Keratinocyte (primary cell): ENCODE measurements at regions not wholly inside any gene's neighbourhood (a gene's known extent, or its start where the extent isn't known, plus 50 kb on each side); places are given as distances from the start of the nearest gene placed in this dataset.

Experiments used
- DNase-seq: peaks from one replicate; pipeline ENCODE4 v3.0.0-alpha.2; 2011; ENCODE audit warnings: low read depth, missing footprints, low spot score
- FAIRE-seq: peaks from 2 replicates; lab custom pipeline; 2011; peaks lifted over from hg19 to GRCh38; lab: Jason Lieb, UNC
- H2AFZ ChIP-seq: 2 replicates; pipeline ENCODE4 v1.6.0; 2012; ENCODE audit warnings: low read length, control low read depth, inconsistent platforms; ENCODE audit not compliant: control insufficient read depth
- H3K27ac ChIP-seq: 2 replicates; pipeline ENCODE4 v1.5.1; 2011; ENCODE audit warnings: low read length; ENCODE audit not compliant: control insufficient read depth, insufficient read depth
- H3K27me3 ChIP-seq: 3 replicates; pipeline ENCODE4 v1.6.0; 2011; ENCODE audit warnings: low read length; ENCODE audit not compliant: control insufficient read depth, insufficient read depth; ENCODE audit errors: extremely low read depth
- H3K36me3 ChIP-seq, 2 experiments: 2 replicates in 1 of 2; 3 replicates in 1 of 2; pipeline ENCODE4 v1.5.1; 2011; ENCODE audit warnings: low read length in 2 of 2, mild to moderate bottlenecking in 1 of 2; ENCODE audit not compliant: control insufficient read depth in 2 of 2, insufficient read depth in 2 of 2; ENCODE audit errors: extremely low read depth in 1 of 2
- H3K4me1 ChIP-seq: 3 replicates; pipeline ENCODE4 v1.5.1; 2011; ENCODE audit warnings: low read length; ENCODE audit not compliant: control insufficient read depth, insufficient read depth; ENCODE audit errors: extremely low read depth
- H3K4me2 ChIP-seq: 3 replicates; pipeline ENCODE4 v1.6.0; 2011; ENCODE audit warnings: low read depth, low read length; ENCODE audit not compliant: control insufficient read depth, insufficient read depth; ENCODE audit errors: extremely low read depth
- H3K4me3 ChIP-seq, 3 experiments: fragments of 200-600 bp in 1 of 3; sonication (generic) in 1 of 3; 2 replicates in 2 of 3; 3 replicates in 1 of 3; pipeline ENCODE4 v1.5.1; 2011 to 2016; ENCODE audit warnings: low read length in 3 of 3, mild to moderate bottlenecking in 3 of 3, control low read depth in 2 of 3, inconsistent platforms in 1 of 3, low read depth in 1 of 3, mixed read lengths in 1 of 3, mixed run types in 1 of 3, moderate library complexity in 1 of 3; ENCODE audit not compliant: control insufficient read depth in 2 of 3, insufficient read depth in 2 of 3; ENCODE audit errors: extremely low read depth in 1 of 3
- H3K79me2 ChIP-seq: 2 replicates; pipeline ENCODE4 v1.6.0; 2012; ENCODE audit warnings: low read length; ENCODE audit not compliant: control insufficient read depth, insufficient read depth
- H3K9ac ChIP-seq: 3 replicates; pipeline ENCODE4 v1.6.0; 2011; ENCODE audit warnings: low read length; ENCODE audit not compliant: control insufficient read depth, insufficient read depth; ENCODE audit errors: extremely low read depth
- H3K9me1 ChIP-seq: 3 replicates; pipeline ENCODE4 v1.6.0; 2011; ENCODE audit warnings: low read length; ENCODE audit not compliant: control insufficient read depth, insufficient read depth; ENCODE audit errors: extremely low read depth
- H3K9me3 ChIP-seq: 2 replicates; pipeline ENCODE4 v1.5.1; 2012; ENCODE audit warnings: low read depth, low read length; ENCODE audit not compliant: control insufficient read depth
- H4K20me1 ChIP-seq: 3 replicates; pipeline ENCODE4 v1.6.0; 2011; ENCODE audit warnings: low read length; ENCODE audit not compliant: control insufficient read depth, insufficient read depth; ENCODE audit errors: extremely low read depth
- EZH2 ChIP-seq: IDR thresholded peaks from one replicate; pipeline ENCODE4 v1.6.1; 2012; ENCODE audit warnings: inconsistent platforms, mild to moderate bottlenecking, low read length, moderate library complexity
- dilution Hi-C: fragments of 300-500 bp; cut with MboI; formaldehyde crosslinking; loops from one replicate; pipeline ENCODE4 v1.7.0; 2020; ENCODE audit warnings: low sequenced_read_pairs; ENCODE audit not compliant: extremely low pct_ligation_motif_present
- TF ChIP-seq, protein P1 (sequence below), 3 experiments: IDR thresholded peaks in 1 of 3; conservative IDR thresholded peaks in 1 of 3; optimal IDR thresholded peaks in 1 of 3; 2 replicates in 2 of 3; 3 replicates in 1 of 3; pipeline versions ENCODE3 to v1.5.1; 2011; ENCODE audit warnings: low read length in 3 of 3, mild to moderate bottlenecking in 3 of 3, moderate library complexity in 2 of 3, control low read depth in 1 of 3, inconsistent platforms in 1 of 3; ENCODE audit not compliant: insufficient read depth in 2 of 3; ENCODE audit errors: extremely low read depth in 1 of 3

DNA sequence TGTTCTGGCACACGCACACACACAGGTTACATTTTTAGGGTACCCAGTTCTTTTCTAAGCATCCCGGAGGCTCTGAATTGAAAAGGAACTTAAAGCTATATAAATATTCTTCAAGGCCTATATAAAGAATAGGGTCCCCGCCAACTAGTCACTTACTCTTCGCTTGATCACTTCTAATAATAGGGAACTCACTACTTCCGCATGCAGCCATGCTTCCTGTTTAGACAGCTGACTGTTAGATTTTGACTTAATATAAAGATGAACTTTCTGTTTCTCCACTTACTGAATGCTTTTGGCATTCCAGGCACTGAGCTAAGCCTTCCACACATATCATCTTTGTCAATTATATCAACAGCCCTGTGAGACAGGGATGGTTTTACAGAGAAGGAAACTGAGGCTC lies 259.6 kb downstream of the TSHZ3 start:
- Histone ChIP-seq H3K4me2 (no peak overlapping the region), H2AFZ (no peak overlapping the region), H4K20me1 (no peaks in the 10 kb centered on the region), H3K9me1 (no peaks in the 10 kb centered on the region), H3K79me2 (no peaks in the 10 kb centered on the region), H3K27ac (no peak overlapping the region), H3K9ac (no peak overlapping the region), H3K4me1 (no peaks in the 10 kb centered on the region), H3K4me3 (no peak overlapping the region), H3K27me3 (no peaks in the 10 kb centered on the region), H3K36me3 (no peaks in the 10 kb centered on the region), H3K9me3 (no peaks in the 10 kb centered on the region)
- TF ChIP-seq, protein P1, sequence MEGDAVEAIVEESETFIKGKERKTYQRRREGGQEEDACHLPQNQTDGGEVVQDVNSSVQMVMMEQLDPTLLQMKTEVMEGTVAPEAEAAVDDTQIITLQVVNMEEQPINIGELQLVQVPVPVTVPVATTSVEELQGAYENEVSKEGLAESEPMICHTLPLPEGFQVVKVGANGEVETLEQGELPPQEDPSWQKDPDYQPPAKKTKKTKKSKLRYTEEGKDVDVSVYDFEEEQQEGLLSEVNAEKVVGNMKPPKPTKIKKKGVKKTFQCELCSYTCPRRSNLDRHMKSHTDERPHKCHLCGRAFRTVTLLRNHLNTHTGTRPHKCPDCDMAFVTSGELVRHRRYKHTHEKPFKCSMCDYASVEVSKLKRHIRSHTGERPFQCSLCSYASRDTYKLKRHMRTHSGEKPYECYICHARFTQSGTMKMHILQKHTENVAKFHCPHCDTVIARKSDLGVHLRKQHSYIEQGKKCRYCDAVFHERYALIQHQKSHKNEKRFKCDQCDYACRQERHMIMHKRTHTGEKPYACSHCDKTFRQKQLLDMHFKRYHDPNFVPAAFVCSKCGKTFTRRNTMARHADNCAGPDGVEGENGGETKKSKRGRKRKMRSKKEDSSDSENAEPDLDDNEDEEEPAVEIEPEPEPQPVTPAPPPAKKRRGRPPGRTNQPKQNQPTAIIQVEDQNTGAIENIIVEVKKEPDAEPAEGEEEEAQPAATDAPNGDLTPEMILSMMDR (optimal IDR thresholded peaks at IDR 0.05 in 1 of 3, IDR thresholded peaks at IDR 0.05 in 1 of 3, conservative IDR thresholded peaks at IDR 0.05 in 1 of 3; ENCODE audit: extremely low read depth in 1 of 3, insufficient read depth in 2 of 3, low read length in 3 of 3), result no peak
- no peak for TF ChIP-seq EZH2
- FAIRE-seq (no peak), DNase-seq (no peak)
- dilution Hi-C loops, result loop anchor here (5.0 kb wide), 1 partner anchor 32 kb away; no protein-coding TSS in a partner anchor

DNA sequence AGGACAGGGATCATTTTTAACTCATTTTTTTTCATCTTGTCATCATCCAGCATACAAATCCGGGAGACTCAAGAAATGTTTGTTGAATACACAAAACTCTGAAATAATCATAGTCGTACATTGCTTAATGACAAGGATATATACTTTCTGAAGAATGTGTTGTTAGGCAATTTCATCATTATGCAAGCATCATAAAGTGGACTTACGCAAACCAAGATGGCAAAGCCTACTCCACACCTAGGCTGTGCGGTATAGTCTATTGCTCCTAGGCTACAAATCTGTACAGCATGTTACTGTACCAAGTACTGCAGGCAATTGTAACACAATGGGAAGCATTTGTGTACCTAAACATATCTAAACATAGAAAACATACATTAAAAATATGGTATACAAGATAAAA lies 264.1 kb downstream of the TSHZ3 start:
- Histone ChIP-seq H3K4me1 (no peaks in the 10 kb centered on the region), H3K4me3 (no peak overlapping the region), H3K79me2 (no peaks in the 10 kb centered on the region), H3K4me2 (no peak overlapping the region), H2AFZ (no peak overlapping the region), H3K9me3 (no peaks in the 10 kb centered on the region), H4K20me1 (no peaks in the 10 kb centered on the region), H3K9ac (no peak overlapping the region), H3K27ac (no peak overlapping the region), H3K36me3 (no peaks in the 10 kb centered on the region), H3K9me1 (no peaks in the 10 kb centered on the region), H3K27me3 (no peaks in the 10 kb centered on the region)
- DNase-seq (no peak), FAIRE-seq (no peak)
- no peak for TF ChIP-seq EZH2
- TF ChIP-seq, protein P1 (optimal IDR thresholded peaks at IDR 0.05 in 1 of 3, IDR thresholded peaks at IDR 0.05 in 1 of 3, conservative IDR thresholded peaks at IDR 0.05 in 1 of 3; ENCODE audit: extremely low read depth in 1 of 3, insufficient read depth in 2 of 3, low read length in 3 of 3), result no peak
- dilution Hi-C loops, result no loop called here
